GM23338 (cell line): ENCODE measurements at regions not wholly inside any gene's neighbourhood (a gene's known extent, or its start where the extent isn't known, plus 50 kb on each side); places are given as distances from the start of the nearest gene placed in this dataset.

Experiments used
- ATAC-seq: fragments of 200-7000 bp; cut with Tn5 transposase; 3 replicates; pipeline ENCODE4 v1.9.1; 2020
- DNase-seq: peaks from one replicate; pipeline ENCODE4 v3.0.0-alpha.2; 2015; ENCODE audit warnings: low spot score
- H2AFZ ChIP-seq: fragments of 200-600 bp; sonication (generic); 2 replicates; pipeline ENCODE4 v1.8.0; 2016; ENCODE audit warnings: antibody characterized with exemption, mild to moderate bottlenecking, moderate library complexity
- H3F3A ChIP-seq: fragments of 200-600 bp; sonication (generic); replicated peaks from 2 replicates; pipeline ENCODE4 v1.8.0; 2017; ENCODE audit warnings: antibody characterized with exemption, mixed run types, low read depth
- H3K27ac ChIP-seq: fragments of 200-600 bp; sonication (generic); 2 replicates; pipeline ENCODE4 v1.6.1; 2016; ENCODE audit warnings: low read depth
- H3K27me3 ChIP-seq: fragments of 200-600 bp; sonication (generic); 2 replicates; pipeline ENCODE4 v1.8.0; 2016; ENCODE audit warnings: mild to moderate bottlenecking, mixed run types, moderate library complexity; ENCODE audit not compliant: insufficient read depth
- H3K36me3 ChIP-seq: fragments of 200-600 bp; sonication (generic); 2 replicates; pipeline ENCODE4 v1.8.0; 2016; ENCODE audit warnings: mild to moderate bottlenecking; ENCODE audit not compliant: insufficient read depth
- H3K4me1 ChIP-seq: fragments of 200-600 bp; sonication (generic); 2 replicates; pipeline ENCODE4 v1.8.0; 2016; ENCODE audit warnings: mild to moderate bottlenecking, moderate library complexity; ENCODE audit not compliant: insufficient read depth
- H3K4me2 ChIP-seq: fragments of 200-600 bp; sonication (generic); 2 replicates; pipeline ENCODE4 v1.7.1; 2017; ENCODE audit warnings: mixed run types
- H3K4me3 ChIP-seq: fragments of 200-600 bp; sonication (generic); 2 replicates; pipeline ENCODE4 v1.6.1; 2016; ENCODE audit warnings: mixed run types
- H3K79me2 ChIP-seq: fragments of 200-600 bp; sonication (generic); replicated peaks from 2 replicates; pipeline ENCODE4 v1.8.0; 2017; ENCODE audit warnings: mild to moderate bottlenecking; ENCODE audit not compliant: insufficient read depth
- H3K9me2 ChIP-seq: fragments of 200-600 bp; sonication (generic); 2 replicates; pipeline ENCODE4 v1.8.0; 2017; ENCODE audit not compliant: insufficient read depth
- H4K20me1 ChIP-seq: fragments of 200-600 bp; sonication (generic); replicated peaks from 2 replicates; pipeline ENCODE4 v1.8.0; 2017; ENCODE audit warnings: mild to moderate bottlenecking; ENCODE audit not compliant: insufficient read depth
- H3K27ac Mint-ChIP-seq: 2 replicates; pipeline ENCODE4 v1.8.0; 2020; ENCODE audit warnings: inconsistent platforms, mild to moderate bottlenecking, moderate library complexity, mixed read lengths
- H3K27me3 Mint-ChIP-seq: 3 replicates; pipeline ENCODE4 v1.8.0; 2022; ENCODE audit warnings: low read depth, mild to moderate bottlenecking, moderate library complexity, mixed read lengths, inconsistent platforms; ENCODE audit not compliant: insufficient read depth, poor library complexity
- H3K36me3 Mint-ChIP-seq: 3 replicates; pipeline ENCODE4 v1.8.0; 2021; ENCODE audit warnings: low read depth, mild to moderate bottlenecking, inconsistent platforms, moderate library complexity, mixed read lengths
- H3K4me1 Mint-ChIP-seq: 3 replicates; pipeline ENCODE4 v1.8.0; 2020; ENCODE audit warnings: mild to moderate bottlenecking, inconsistent platforms, mixed read lengths
- H3K4me3 Mint-ChIP-seq: 3 replicates; pipeline ENCODE4 v1.8.0; 2021; ENCODE audit warnings: moderate library complexity, mild to moderate bottlenecking, inconsistent platforms, mixed read lengths
- H3K9me3 Mint-ChIP-seq: 3 replicates; pipeline ENCODE4 v1.8.0; 2020; ENCODE audit warnings: moderate library complexity, mild to moderate bottlenecking, inconsistent platforms, mixed read lengths
- CREB1 ChIP-seq: fragments of 250-450 bp; sonication (Bioruptor Pico); IDR thresholded peaks from 2 replicates; pipeline ENCODE4 v1.5.0; 2020; ENCODE audit warnings: low read depth, mild to moderate bottlenecking, moderate library complexity
- CTCF ChIP-seq, 2 experiments: fragments of 200-600 bp in 1 of 2; sonication (generic) in 1 of 2; conservative IDR thresholded peaks; 2 replicates each; pipeline versions ENCODE4 v1.5.1 to v1.6.1; 2016 to 2017; ENCODE audit warnings: antibody characterized with exemption in 2 of 2, low read depth in 2 of 2, mild to moderate bottlenecking in 2 of 2, moderate library complexity in 1 of 2
- ETS1 ChIP-seq: IDR thresholded peaks from 2 replicates; pipeline ENCODE4 v1.6.1; 2016; ENCODE audit warnings: antibody characterized with exemption
- EZH2 ChIP-seq: fragments of 200-600 bp; sonication (generic); IDR thresholded peaks from one replicate; pipeline ENCODE4 v1.8.0; 2017; ENCODE audit warnings: antibody characterized with exemption, mild to moderate bottlenecking, low read depth; ENCODE audit not compliant: unreplicated experiment
- EZH2phosphoT487 ChIP-seq: fragments of 200-600 bp; sonication (generic); IDR thresholded peaks from one replicate; pipeline ENCODE4 v1.8.1; 2018; ENCODE audit warnings: antibody characterized with exemption; ENCODE audit not compliant: unreplicated experiment
- JUNB ChIP-seq: IDR thresholded peaks from one replicate; pipeline ENCODE4 v1.6.1; 2016; ENCODE audit warnings: antibody characterized with exemption; ENCODE audit not compliant: unreplicated experiment
- NANOG ChIP-seq: IDR thresholded peaks from 2 replicates; pipeline ENCODE4 v1.6.1; 2016; ENCODE audit warnings: antibody characterized with exemption, borderline replicate concordance
- POLR2AphosphoS5 ChIP-seq: IDR thresholded peaks from 2 replicates; pipeline ENCODE4 v1.6.1; 2016; ENCODE audit warnings: antibody characterized with exemption, low read depth
- REST ChIP-seq: IDR thresholded peaks from one replicate; pipeline ENCODE4 v1.6.1; 2018; ENCODE audit warnings: antibody characterized with exemption; ENCODE audit not compliant: unreplicated experiment
- STAT1 ChIP-seq: IDR thresholded peaks from one replicate; pipeline ENCODE4 v1.6.1; 2016; ENCODE audit warnings: antibody characterized with exemption; ENCODE audit not compliant: unreplicated experiment
- ZNF114 ChIP-seq: fragments of 250-450 bp; sonication (Bioruptor Pico); IDR thresholded peaks from 2 replicates; pipeline ENCODE4 v1.5.0; 2020; ENCODE audit warnings: mild to moderate bottlenecking, moderate library complexity
- ZNF331 ChIP-seq: fragments of 250-450 bp; sonication (Bioruptor Pico); IDR thresholded peaks from 2 replicates; pipeline ENCODE4 v1.5.0; 2020; ENCODE audit warnings: low read depth, mild to moderate bottlenecking, moderate library complexity
- ZNF462 ChIP-seq: fragments of 250-450 bp; sonication (Bioruptor Pico); IDR thresholded peaks from 2 replicates; pipeline ENCODE4 v1.5.0; 2020; ENCODE audit warnings: mild to moderate bottlenecking, moderate library complexity

GRCh38 chr15:63440265-63440648 is 58.6 kb upstream of the CA12 start:
- peaks cover 3% of the 10 kb centered on the region; the same call in 1 of the 2 replicates for H3K4me1 ChIP-seq
- DNase-seq (no peak), ATAC-seq (no peak)
- H3K27ac Mint-ChIP-seq, result no peak overlapping the region
- H3F3A ChIP-seq, result 0 out of 2 replicates have a peak, but pooled peaks cover 2% of the 10 kb centered on the region
- H3K27me3 ChIP-seq, result no peaks in the 10 kb centered on the region
- no peaks in the 10 kb centered on the region for H3K36me3 Mint-ChIP-seq
- H3K4me2 ChIP-seq, result no peak overlapping the region
- H3K36me3 ChIP-seq, result no peaks in the 10 kb centered on the region
- no peak overlapping the region for H3K4me3 Mint-ChIP-seq
- H3K9me3 Mint-ChIP-seq, result no peaks in the 10 kb centered on the region
- H4K20me1 ChIP-seq, result no peaks in the 10 kb centered on the region
- no peak overlapping the region for H3K27ac ChIP-seq
- peaks cover 18% of the 10 kb centered on the region for H3K27me3 Mint-ChIP-seq
- H3K9me2 ChIP-seq, result no peaks in the 10 kb centered on the region
- no peak overlapping the region for H2AFZ ChIP-seq
- H3K4me3 ChIP-seq, result no peak overlapping the region
- no peak for TF ChIP-seq ETS1
- TF ChIP-seq ZNF462, result no peak
- TF ChIP-seq STAT1, result no peak
- no peak for TF ChIP-seq NANOG
- no peak for TF ChIP-seq REST
- TF ChIP-seq ZNF114, result no peak
- TF ChIP-seq POLR2AphosphoS5, result no peak
- TF ChIP-seq ZNF331 (CRISPR knock-in tag), result no peak
- no peak for TF ChIP-seq EZH2phosphoT487
- no peak for TF ChIP-seq EZH2
- no peak for TF ChIP-seq CTCF (conservative IDR thresholded peaks at IDR 0.05; ENCODE audit: low read depth in 2 of 2)
- no peak for TF ChIP-seq JUNB
- no peak for TF ChIP-seq CREB1 (CRISPR knock-in tag)
- H3K4me1 Mint-ChIP-seq, result peaks cover 20% of the 10 kb centered on the region
- H3K79me2 ChIP-seq, result no peaks in the 10 kb centered on the region
